Esophagus muscularis mucosa (tissue), 3 donors: ENCODE measurements at regions not wholly inside any gene's neighbourhood (a gene's known extent, or its start where the extent isn't known, plus 50 kb on each side); places are given as distances from the start of the nearest gene placed in this dataset.

ENCODE experiments used
- CTCF ChIP-seq, 3 experiments: fragments of 200-600 bp in 2 of 3; fragments of 450-650 bp in 1 of 3; sonication (generic) in 2 of 3; IDR thresholded peaks; one replicate each; pipeline ENCODE4 v1.5.1; 2017 to 2019; ENCODE audit warnings: antibody characterized with exemption in 3 of 3, mild to moderate bottlenecking in 2 of 3, moderate library complexity in 1 of 3
- POLR2A ChIP-seq: fragments of 450-650 bp; IDR thresholded peaks from one replicate; pipeline ENCODE4 v1.6.1; 2017; ENCODE audit warnings: antibody characterized with exemption, moderate library complexity, mild to moderate bottlenecking, low read depth

DNA sequence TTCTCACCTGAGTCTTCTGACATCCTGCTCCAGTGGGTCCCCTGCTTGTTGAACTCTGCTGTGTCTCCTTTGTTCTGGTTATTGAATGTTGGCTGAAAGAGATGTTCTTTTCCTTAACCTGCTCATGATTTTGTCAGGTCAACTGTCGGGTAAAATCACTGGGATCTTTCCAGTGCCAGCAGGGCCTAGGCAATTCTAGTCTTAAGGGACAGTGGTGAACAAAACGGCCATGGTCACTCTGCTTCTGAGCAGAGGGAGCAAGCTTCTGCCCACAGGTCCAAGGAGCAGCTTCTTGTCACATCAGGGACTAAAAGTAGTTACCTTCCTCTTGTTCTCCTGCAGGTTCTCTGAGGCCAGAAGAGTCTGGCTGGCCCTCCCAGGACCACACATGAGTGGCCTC lies 65.6 kb downstream of the SEC61B start:
- TF ChIP-seq CTCF (IDR thresholded peaks at IDR 0.05) (no peak), POLR2A (no peak)
